Naive B cell (primary cell): ENCODE measurements at regions not wholly inside any gene's neighbourhood (a gene's known extent, or its start where the extent isn't known, plus 50 kb on each side); places are given as distances from the start of the nearest gene placed in this dataset.
A peak's percentile ranks its signal among the peaks of the same experiment; 100 is the strongest.

ENCODE experiments used
- ATAC-seq, 2 donors: fragments of 150-1000 bp; cut with Tn5 transposase; 2 replicates each; pipeline ENCODE4 v1.10.0; 2021; ENCODE audit warnings: low read depth in 2 of 2, mild to moderate bottlenecking in 2 of 2, moderate library complexity in 2 of 2
- DNase-seq: peaks from one replicate; pipeline ENCODE4 v3.0.0; 2022
- H3K27ac Mint-ChIP-seq, 6 donors: one replicate each; pipeline ENCODE4 v1.8.0; 2020 to 2022; ENCODE audit warnings: mild to moderate bottlenecking in 6 of 6, mixed read lengths in 6 of 6, moderate library complexity in 5 of 6, inconsistent platforms in 2 of 6
- H3K27me3 Mint-ChIP-seq, 3 donors: one replicate each; pipeline ENCODE4 v1.8.0; 2021 to 2022; ENCODE audit warnings: mixed read lengths in 3 of 3, mild to moderate bottlenecking in 1 of 3
- H3K36me3 Mint-ChIP-seq, 2 donors: one replicate each; pipeline ENCODE4 v1.8.0; 2020 to 2022; ENCODE audit warnings: mixed read lengths in 2 of 2, inconsistent platforms in 1 of 2, mild to moderate bottlenecking in 1 of 2
- H3K4me1 Mint-ChIP-seq, 3 donors: one replicate each; pipeline ENCODE4 v1.8.0; 2020 to 2022; ENCODE audit warnings: mixed read lengths in 3 of 3, inconsistent platforms in 1 of 3, mild to moderate bottlenecking in 1 of 3, moderate library complexity in 1 of 3
- H3K4me3 Mint-ChIP-seq, 8 donors: one replicate each; pipeline ENCODE4 v1.8.0; 2020 to 2022; ENCODE audit warnings: mild to moderate bottlenecking in 8 of 8, mixed read lengths in 8 of 8, moderate library complexity in 8 of 8, inconsistent platforms in 2 of 8
- H3K9me3 Mint-ChIP-seq, 7 donors: one replicate each; pipeline ENCODE4 v1.8.0; 2020 to 2022; ENCODE audit warnings: mixed read lengths in 7 of 7, mild to moderate bottlenecking in 5 of 7, inconsistent platforms in 2 of 7, moderate library complexity in 1 of 7

DNA sequence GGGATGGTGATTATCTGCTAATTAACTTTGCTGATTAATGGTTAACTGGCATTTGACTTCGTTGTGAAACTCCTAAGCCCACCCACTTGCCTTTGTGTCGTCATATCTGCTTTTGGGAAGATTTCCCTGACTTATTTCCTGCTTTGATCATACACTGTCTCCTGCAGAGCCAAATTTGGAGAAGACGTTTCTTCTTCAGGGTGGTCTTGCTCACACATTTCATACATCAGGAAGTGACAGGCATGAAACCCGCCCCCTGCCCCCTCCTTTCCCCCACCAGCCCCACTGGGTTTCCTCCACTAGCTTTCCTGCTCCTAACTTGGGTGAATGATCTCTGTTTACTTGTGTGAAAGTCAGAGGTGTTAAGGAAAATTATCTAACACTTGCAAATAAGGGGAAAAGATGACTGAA is 300.1 kb downstream of the TSN start:
- H3K27ac Mint-ChIP-seq, result no peak overlapping the region
- DNase-seq (no peak), ATAC-seq (no peak)
- peaks cover 0 to 10% (median 3%) of the 10 kb centered on the region in 7 donors for H3K9me3 Mint-ChIP-seq
- peaks cover 0 to 8% (median 0%) of the 10 kb centered on the region in 3 donors for H3K27me3 Mint-ChIP-seq
- H3K4me1 Mint-ChIP-seq, result no peaks in the 10 kb centered on the region
- no peak overlapping the region for H3K4me3 Mint-ChIP-seq
- H3K36me3 Mint-ChIP-seq, result no peaks in the 10 kb centered on the region

DNA sequence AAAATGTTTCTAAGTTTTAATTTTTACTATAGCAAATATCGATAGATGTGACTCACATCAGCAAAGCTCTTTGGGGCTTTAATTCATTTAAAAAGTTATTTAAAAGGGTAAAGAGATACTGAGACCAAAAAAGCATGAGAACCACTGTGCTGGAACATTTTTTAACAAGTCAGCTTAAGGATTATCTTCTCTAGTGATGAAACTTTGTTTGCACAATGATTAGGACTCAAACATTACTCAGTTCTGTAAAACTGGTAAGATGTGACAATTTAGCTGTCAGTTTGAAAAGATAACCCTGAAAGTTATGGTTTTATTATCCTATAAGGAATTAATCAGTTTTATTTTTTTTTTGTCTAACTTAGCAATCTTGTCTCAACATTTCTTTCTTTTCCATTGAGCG is 301.4 kb downstream of the TSN start:
- H3K27me3 Mint-ChIP-seq, result peaks cover 0 to 8% (median 0%) of the 10 kb centered on the region in 3 donors
- ATAC-seq (no peak), DNase-seq (no peak)
- no peaks in the 10 kb centered on the region for H3K36me3 Mint-ChIP-seq
- no peak overlapping the region for H3K4me3 Mint-ChIP-seq
- peaks cover 0 to 10% (median 3%) of the 10 kb centered on the region in 7 donors for H3K9me3 Mint-ChIP-seq
- no peaks in the 10 kb centered on the region for H3K4me1 Mint-ChIP-seq
- H3K27ac Mint-ChIP-seq, result no peak overlapping the region

GRCh38 chr2:122061206-122061605 is 305.8 kb downstream of the TSN start:
- ATAC-seq (no peak), DNase-seq (no peak)
- Mint-ChIP-seq H3K27ac (no peak overlapping the region), H3K36me3 (no peaks in the 10 kb centered on the region), H3K9me3 (peaks cover 0 to 2% (median 0%) of the 10 kb centered on the region in 7 donors), H3K4me1 (no peaks in the 10 kb centered on the region), H3K4me3 (no peak overlapping the region), H3K27me3 (no peaks in the 10 kb centered on the region)

DNA sequence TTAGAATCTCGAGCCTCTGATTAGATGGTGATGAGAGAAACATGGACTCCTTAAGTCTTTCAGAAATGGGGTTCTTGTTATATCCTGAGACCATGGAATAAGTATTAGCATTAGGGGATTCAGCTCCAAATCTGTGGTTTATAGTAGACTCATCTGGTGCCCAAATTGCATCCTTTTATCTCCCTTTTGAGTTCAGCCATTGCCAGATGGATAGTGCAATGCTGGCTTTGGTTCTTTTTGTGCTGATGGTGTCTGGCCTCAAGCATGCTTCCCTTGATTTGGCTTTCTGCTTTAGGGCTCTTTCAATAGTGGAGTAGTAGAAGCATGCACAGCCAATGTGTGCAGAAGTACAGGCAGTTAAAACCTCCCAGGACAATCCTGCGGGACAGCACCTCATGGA is 306.4 kb downstream of the TSN start:
- H3K27me3 Mint-ChIP-seq, result no peaks in the 10 kb centered on the region

GRCh38 chr2:122062506-122062905 is 307.1 kb downstream of the TSN start:
- no peaks in the 10 kb centered on the region for H3K36me3 Mint-ChIP-seq
- no peaks in the 10 kb centered on the region for H3K4me1 Mint-ChIP-seq
- H3K27me3 Mint-ChIP-seq, result no peaks in the 10 kb centered on the region
- no peak overlapping the region for H3K27ac Mint-ChIP-seq
- ATAC-seq, result no peak
- no peak overlapping the region for H3K4me3 Mint-ChIP-seq
- peaks cover 0 to 2% (median 0%) of the 10 kb centered on the region in 7 donors for H3K9me3 Mint-ChIP-seq
- DNase-seq, result no peak

More for the DNA sequence above, 306.4 kb downstream of the TSN start:
- H3K36me3 Mint-ChIP-seq, result no peaks in the 10 kb centered on the region
- DNase-seq, result no peak
- no peak for ATAC-seq
- H3K4me3 Mint-ChIP-seq, result no peak overlapping the region
- no peaks in the 10 kb centered on the region for H3K4me1 Mint-ChIP-seq
- H3K27ac Mint-ChIP-seq, result no peak overlapping the region
- H3K9me3 Mint-ChIP-seq, result peaks cover 0 to 2% (median 0%) of the 10 kb centered on the region in 7 donors

GRCh38 chr2:122063716-122064115 is 308.3 kb downstream of the TSN start:
- no peaks in the 10 kb centered on the region for H3K27me3 Mint-ChIP-seq
- no peak overlapping the region for H3K27ac Mint-ChIP-seq
- ATAC-seq (no peak), DNase-seq (no peak)
- H3K4me1 Mint-ChIP-seq, result no peaks in the 10 kb centered on the region
- H3K4me3 Mint-ChIP-seq, result no peak overlapping the region
- H3K36me3 Mint-ChIP-seq, result no peaks in the 10 kb centered on the region
- no peaks in the 10 kb centered on the region for H3K9me3 Mint-ChIP-seq

DNA sequence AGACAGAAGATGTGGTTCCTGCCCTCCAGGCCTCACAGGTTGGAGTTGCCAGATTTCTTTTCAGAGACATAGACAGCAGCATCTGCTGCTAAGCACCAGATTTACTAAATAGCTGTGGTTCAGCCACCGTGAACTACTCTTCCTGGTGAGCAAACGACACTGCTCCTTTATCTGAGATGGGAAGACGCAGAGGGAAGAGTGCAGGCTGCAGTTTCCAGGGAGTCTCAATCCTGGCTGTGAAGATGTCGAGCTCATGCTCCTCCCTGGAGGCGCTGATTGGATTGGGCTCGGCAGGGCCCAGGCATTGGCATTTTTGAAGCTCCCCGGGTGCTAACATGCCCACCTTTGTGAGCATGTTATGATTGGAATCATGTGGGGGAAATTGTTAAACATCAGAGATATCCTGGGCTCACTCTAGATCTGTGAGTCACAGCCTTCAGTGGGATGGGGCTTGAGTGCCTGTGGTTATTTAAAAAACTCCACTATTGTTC is 314.8 kb downstream of the TSN start:
- Mint-ChIP-seq H3K9me3 (peaks cover 0 to under 1% (median 0%) of the 10 kb centered on the region in 7 donors), H3K36me3 (no peaks in the 10 kb centered on the region), H3K27me3 (peaks cover 0 to 4% (median 0%) of the 10 kb centered on the region in 3 donors), H3K27ac (no peak overlapping the region), H3K4me1 (no peaks in the 10 kb centered on the region), H3K4me3 (no peak overlapping the region)
- no peak for ATAC-seq
- DNase-seq, result no peak

DNA sequence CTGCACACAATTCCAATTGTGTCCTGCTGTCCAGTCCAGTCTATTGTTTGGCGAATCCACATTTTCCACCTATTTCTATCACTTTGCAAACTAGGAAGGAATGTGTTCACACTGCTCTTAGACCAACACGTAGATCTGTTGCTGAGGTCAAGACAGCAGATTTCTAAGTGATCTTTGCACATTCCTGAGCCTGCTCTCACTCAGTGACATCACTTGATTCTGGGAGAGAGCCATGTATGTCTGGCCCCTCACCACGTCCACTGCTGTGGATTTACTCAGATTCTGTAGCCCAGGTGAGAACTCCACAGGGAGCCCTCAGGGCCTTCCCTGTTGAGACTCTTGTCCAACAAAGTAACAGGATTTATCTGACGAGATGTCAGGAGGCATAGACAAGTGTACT is 317.2 kb downstream of the TSN start:
- H3K27ac Mint-ChIP-seq, result no peak overlapping the region
- peaks cover 0 to 3% (median 0%) of the 10 kb centered on the region in 7 donors for H3K9me3 Mint-ChIP-seq
- H3K4me3 Mint-ChIP-seq, result no peak overlapping the region
- no peaks in the 10 kb centered on the region for H3K36me3 Mint-ChIP-seq
- ATAC-seq, result no peak
- no peak for DNase-seq
- H3K4me1 Mint-ChIP-seq, result no peaks in the 10 kb centered on the region
- peaks cover 0 to 4% (median 0%) of the 10 kb centered on the region in 3 donors for H3K27me3 Mint-ChIP-seq

DNA sequence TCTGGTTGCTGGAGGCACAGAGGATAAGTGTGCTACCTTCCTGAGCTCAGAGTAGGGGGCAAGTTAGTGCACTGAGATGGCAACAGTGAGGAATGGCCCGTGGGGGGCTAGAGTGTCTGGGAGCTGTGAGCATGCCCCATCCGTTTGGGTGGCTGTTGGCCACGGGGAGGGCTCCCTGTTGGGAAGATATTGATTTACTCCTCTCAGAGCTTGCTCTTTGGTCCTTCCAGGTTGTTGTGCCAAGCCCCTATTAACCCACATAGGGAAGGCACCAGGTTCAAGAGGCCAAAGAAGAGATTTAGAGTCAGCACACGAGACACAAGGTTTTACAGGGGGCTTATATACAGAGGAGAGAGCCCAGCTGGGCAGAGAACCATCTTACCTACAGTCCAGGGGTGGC is 318.8 kb downstream of the TSN start:
- DNase-seq, result no peak
- H3K9me3 Mint-ChIP-seq, result peaks cover 0 to 3% (median 0%) of the 10 kb centered on the region in 7 donors
- no peak for ATAC-seq
- peak overlapping the region in 1 of 6 donors; percentile 78 for H3K27ac Mint-ChIP-seq
- H3K4me1 Mint-ChIP-seq, result no peaks in the 10 kb centered on the region
- no peak overlapping the region for H3K4me3 Mint-ChIP-seq
- peaks cover 0 to 4% (median 0%) of the 10 kb centered on the region in 3 donors for H3K27me3 Mint-ChIP-seq
- no peaks in the 10 kb centered on the region for H3K36me3 Mint-ChIP-seq

DNA sequence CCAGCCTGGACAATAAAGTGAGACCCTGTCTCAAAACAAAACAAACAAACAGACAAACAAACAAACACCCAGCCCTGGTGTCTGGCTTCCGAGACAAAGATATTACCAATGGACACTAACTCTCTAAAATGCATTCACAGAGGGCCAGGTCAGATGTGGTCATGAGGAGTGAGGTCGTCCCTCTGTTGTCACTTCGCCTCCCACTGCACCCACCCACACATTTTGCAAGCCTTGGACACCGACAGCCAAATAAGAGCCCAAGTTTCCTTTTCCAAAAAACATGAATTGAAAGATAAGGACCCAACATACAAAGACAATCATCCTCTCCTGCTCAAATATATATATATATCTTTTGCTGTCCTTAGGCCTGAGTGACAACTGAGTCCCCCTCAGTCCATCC is 319.9 kb downstream of the TSN start:
- Mint-ChIP-seq H3K27ac (no peak overlapping the region), H3K36me3 (no peaks in the 10 kb centered on the region), H3K9me3 (peaks cover 0 to 3% (median 0%) of the 10 kb centered on the region in 7 donors), H3K4me3 (no peak overlapping the region), H3K4me1 (no peaks in the 10 kb centered on the region), H3K27me3 (peaks cover 0 to 4% (median 0%) of the 10 kb centered on the region in 3 donors)
- DNase-seq, result no peak
- no peak for ATAC-seq

GRCh38 chr2:122077114-122077513 is 321.7 kb downstream of the TSN start:
- H3K27me3 Mint-ChIP-seq, result peaks cover 0 to 4% (median 0%) of the 10 kb centered on the region in 3 donors
- no peak overlapping the region for H3K4me3 Mint-ChIP-seq
- DNase-seq, result no peak
- H3K9me3 Mint-ChIP-seq, result peaks cover 0 to 3% (median 0%) of the 10 kb centered on the region in 7 donors
- H3K4me1 Mint-ChIP-seq, result no peaks in the 10 kb centered on the region
- no peak for ATAC-seq
- H3K36me3 Mint-ChIP-seq, result no peaks in the 10 kb centered on the region
- H3K27ac Mint-ChIP-seq, result no peak overlapping the region

GRCh38 chr2:122077771-122078170 is 322.3 kb downstream of the TSN start:
- ATAC-seq (no peak), DNase-seq (no peak)
- no peak overlapping the region for H3K4me3 Mint-ChIP-seq
- peaks cover 0 to 4% (median 0%) of the 10 kb centered on the region in 3 donors for H3K27me3 Mint-ChIP-seq
- H3K36me3 Mint-ChIP-seq, result no peaks in the 10 kb centered on the region
- H3K4me1 Mint-ChIP-seq, result no peaks in the 10 kb centered on the region
- no peak overlapping the region for H3K27ac Mint-ChIP-seq
- peaks cover 0 to 3% (median 0%) of the 10 kb centered on the region in 7 donors for H3K9me3 Mint-ChIP-seq

GRCh38 chr2:122078451-122078850 is 323.0 kb downstream of the TSN start:
- ATAC-seq (no peak), DNase-seq (no peak)
- no peak overlapping the region for H3K27ac Mint-ChIP-seq
- no peaks in the 10 kb centered on the region for H3K36me3 Mint-ChIP-seq
- no peaks in the 10 kb centered on the region for H3K4me1 Mint-ChIP-seq
- H3K27me3 Mint-ChIP-seq, result peaks cover 0 to 4% (median 0%) of the 10 kb centered on the region in 3 donors
- no peak overlapping the region for H3K4me3 Mint-ChIP-seq
- H3K9me3 Mint-ChIP-seq, result peaks cover 0 to 3% (median 0%) of the 10 kb centered on the region in 7 donors

DNA sequence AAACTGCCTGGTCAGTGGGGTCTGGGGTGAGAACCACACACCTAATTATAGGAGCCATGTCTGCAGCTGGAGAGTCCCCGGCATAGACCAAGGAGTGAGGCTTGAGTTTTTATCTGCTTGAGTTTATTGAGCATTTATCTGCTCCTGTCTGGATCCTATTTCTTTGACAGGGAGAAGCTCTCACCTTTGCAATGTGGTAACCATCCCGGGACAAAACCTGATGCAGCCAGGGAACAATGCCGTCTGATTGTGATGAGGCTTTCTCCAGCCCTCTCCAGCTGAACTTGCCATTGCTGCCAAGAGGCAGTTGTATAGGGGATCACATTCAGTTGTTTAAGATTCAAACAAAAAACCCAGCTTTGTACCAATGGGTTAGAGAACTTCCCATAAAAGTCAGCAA is 324.4 kb downstream of the TSN start:
- Mint-ChIP-seq H3K27ac (no peak overlapping the region), H3K36me3 (no peaks in the 10 kb centered on the region), H3K4me1 (no peaks in the 10 kb centered on the region), H3K4me3 (no peak overlapping the region), H3K9me3 (peaks cover 0 to 3% (median 0%) of the 10 kb centered on the region in 7 donors), H3K27me3 (no peaks in the 10 kb centered on the region)
- ATAC-seq (no peak), DNase-seq (no peak)

DNA sequence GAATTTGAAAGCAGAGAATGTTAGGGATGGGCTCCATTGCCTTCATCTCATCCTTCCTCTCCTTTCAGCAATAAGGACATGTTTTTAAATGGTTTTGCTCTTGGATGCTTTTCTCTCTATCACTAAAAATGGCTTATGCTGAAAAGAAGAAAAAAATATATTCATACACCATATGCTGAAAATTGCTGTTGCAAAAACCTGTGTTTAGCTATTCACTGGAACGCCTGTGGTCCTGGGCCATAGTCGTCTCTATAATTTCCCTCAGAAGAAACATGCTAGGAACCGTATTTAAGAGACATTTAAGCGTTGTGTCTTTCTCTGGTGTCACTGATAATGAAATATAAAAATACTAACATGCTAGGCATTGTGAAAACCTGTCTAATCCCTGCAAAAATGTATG is 324.9 kb downstream of the TSN start:
- no peaks in the 10 kb centered on the region for H3K4me1 Mint-ChIP-seq
- no peak overlapping the region for H3K4me3 Mint-ChIP-seq
- H3K9me3 Mint-ChIP-seq, result peaks cover 0 to 2% (median 0%) of the 10 kb centered on the region in 7 donors
- ATAC-seq, result no peak
- no peak for DNase-seq
- H3K27me3 Mint-ChIP-seq, result no peaks in the 10 kb centered on the region
- H3K36me3 Mint-ChIP-seq, result no peaks in the 10 kb centered on the region
- H3K27ac Mint-ChIP-seq, result no peak overlapping the region
